ENCODE measurements at regions not wholly inside any gene's neighbourhood (a gene's known extent, or its start where the extent isn't known, plus 50 kb on each side); places are given as distances from the start of the nearest gene placed in this dataset.

- no peaks in the 10 kb centered on the region for H3K27me3 ChIP-seq
- no peaks in the 10 kb centered on the region for H3K9me3 ChIP-seq
- intact Hi-C loops (cut with DNase I) = no loop called here
- H3K27ac ChIP-seq = no peak overlapping the region
- no peaks in the 10 kb centered on the region for H3K36me3 ChIP-seq
- TF ChIP-seq POLR2A (IDR thresholded peaks at IDR 0.05) (no peak), CTCF (IDR thresholded peaks at IDR 0.05) (no peak)
- H3K4me1 ChIP-seq = no peaks in the 10 kb centered on the region
- H3K4me3 ChIP-seq = no peak overlapping the region
- WGBS (ENCODE audit: insufficient coverage, low coverage, low lambda C conversion rate, missing lambda C conversion rate) = 86% methylated on average over 5 of the region's 5 CpGs
- ATAC-seq = no peak
- no peak for DNase-seq
These were observed 67.1 kb upstream of the HSPB3 start for GRCh38 chr5:54388409-54388808.

GRCh38 chr5:54387659-54388232 lies 67.8 kb upstream of the HSPB3 start:
- no peaks in the 10 kb centered on the region for H3K4me1 ChIP-seq
- H3K4me3 ChIP-seq = no peak overlapping the region
- no peak for DNase-seq
- 63% methylated on average over 3 of the region's 3 CpGs for WGBS (ENCODE audit: insufficient coverage, low coverage, low lambda C conversion rate, missing lambda C conversion rate)
- no peaks in the 10 kb centered on the region for H3K27me3 ChIP-seq
- H3K9me3 ChIP-seq = no peaks in the 10 kb centered on the region
- TF ChIP-seq POLR2A (IDR thresholded peaks at IDR 0.05) (no peak), CTCF (IDR thresholded peaks at IDR 0.05) (no peak)
- no peak overlapping the region for H3K27ac ChIP-seq
- H3K36me3 ChIP-seq = no peaks in the 10 kb centered on the region
- intact Hi-C loops (cut with DNase I) = no loop called here
- no peak for ATAC-seq

GRCh38 chr5:54387031-54387430 lies 68.5 kb upstream of the HSPB3 start:
- Histone ChIP-seq H3K4me1 (no peaks in the 10 kb centered on the region), H3K27ac (no peak overlapping the region), H3K9me3 (no peaks in the 10 kb centered on the region), H3K36me3 (no peaks in the 10 kb centered on the region), H3K4me3 (no peak overlapping the region), H3K27me3 (no peaks in the 10 kb centered on the region)
- 43% methylated on average over 4 of the region's 4 CpGs for whole genome bisulfite sequencing (ENCODE audit: insufficient coverage, low coverage, low lambda C conversion rate, missing lambda C conversion rate)
- intact Hi-C loops (cut with DNase I) = no loop called here
- no peak for ATAC-seq
- no peak for TF ChIP-seq CTCF (IDR thresholded peaks at IDR 0.05)
- TF ChIP-seq POLR2A (IDR thresholded peaks at IDR 0.05) = no peak
- DNase-seq = no peak

- Histone ChIP-seq H3K4me1 (no peaks in the 10 kb centered on the region), H3K27me3 (no peaks in the 10 kb centered on the region), H3K9me3 (no peaks in the 10 kb centered on the region), H3K27ac (no peak overlapping the region), H3K4me3 (no peak overlapping the region), H3K36me3 (no peaks in the 10 kb centered on the region)
- 54% methylated on average over 2 of the region's 2 CpGs for WGBS (ENCODE audit: insufficient coverage, low coverage, low lambda C conversion rate, missing lambda C conversion rate)
- intact Hi-C loops (cut with DNase I) = no loop called here
- TF ChIP-seq POLR2A (IDR thresholded peaks at IDR 0.05) (no peak), CTCF (IDR thresholded peaks at IDR 0.05) (no peak)
- no peak for ATAC-seq
- DNase-seq = no peak
These were observed 69.5 kb upstream of the HSPB3 start for GRCh38 chr5:54385994-54386393.
